ENCODE measurements at regions not wholly inside any gene's neighbourhood (a gene's known extent, or its start where the extent isn't known, plus 50 kb on each side); places are given as distances from the start of the nearest gene placed in this dataset.

GRCh38 chr9:75454891-75455290 lies 366.6 kb downstream of the OSTF1 start:
- TF ChIP-seq CTCF (conservative IDR thresholded peaks at IDR 0.05) (no peak), EZH2 (IDR thresholded peaks at IDR 0.05; ENCODE audit: low read depth) (no peak)
